Lung (tissue), 11 donors: ENCODE measurements at regions not wholly inside any gene's neighbourhood (a gene's known extent, or its start where the extent isn't known, plus 50 kb on each side); places are given as distances from the start of the nearest gene placed in this dataset.
A peak's percentile ranks its signal among the peaks of the same experiment; 100 is the strongest.

Experiments used
- ATAC-seq: fragments of 200-7000 bp; cut with Tn5 transposase; one replicate; pipeline ENCODE4 v1.9.1; 2020; ENCODE audit warnings: moderate number of reproducible peaks; ENCODE audit not compliant: insufficient read depth, low FRiP score
- DNase-seq, 3 donors: peaks; one replicate each; pipeline ENCODE4 v3.0.0-alpha.2; 2013 to 2017
- H3K27ac ChIP-seq, 2 donors: one replicate each; pipeline ENCODE4 v1.5.1; 2013; ENCODE audit warnings: mild to moderate bottlenecking in 2 of 2, moderate library complexity in 2 of 2, control low read depth in 1 of 2, inconsistent platforms in 1 of 2, low read depth in 1 of 2, low read length in 1 of 2
- H3K27me3 ChIP-seq, 3 donors: one replicate each; pipeline ENCODE4 v1.5.1; 2013; ENCODE audit warnings: low read length in 2 of 3; ENCODE audit not compliant: control insufficient read depth in 3 of 3, insufficient read depth in 3 of 3
- H3K36me3 ChIP-seq, 4 donors: one replicate each; pipeline ENCODE4 v1.5.1; 2013; ENCODE audit warnings: low read length in 4 of 4, mild to moderate bottlenecking in 1 of 4, moderate library complexity in 1 of 4; ENCODE audit not compliant: control insufficient read depth in 4 of 4, insufficient read depth in 4 of 4
- H3K4me1 ChIP-seq, 5 donors: one replicate each; pipeline ENCODE4 v1.5.1; 2013; ENCODE audit warnings: low read length in 5 of 5, mild to moderate bottlenecking in 2 of 5, moderate library complexity in 1 of 5; ENCODE audit not compliant: control insufficient read depth in 5 of 5, insufficient read depth in 5 of 5
- H3K4me3 ChIP-seq: one replicate; pipeline ENCODE4 v1.5.1; 2013; ENCODE audit warnings: mild to moderate bottlenecking, control low read depth, moderate library complexity
- H3K9ac ChIP-seq, 2 donors: one replicate each; pipeline ENCODE4 v1.5.1; 2013; ENCODE audit warnings: low read length in 2 of 2, control low read depth in 1 of 2; ENCODE audit not compliant: insufficient read depth in 1 of 2
- H3K9me3 ChIP-seq, 4 donors: one replicate each; pipeline ENCODE4 v1.5.1; 2013; ENCODE audit warnings: low read length in 3 of 4, mild to moderate bottlenecking in 1 of 4, moderate library complexity in 1 of 4; ENCODE audit not compliant: control insufficient read depth in 4 of 4, insufficient read depth in 3 of 4
- WGBS, 2 donors: extraction: QIAGEN DNeasy Blood & Tissue Kit; methylation state at CpG; one replicate each; pipeline ENCODE4 v1.1.7; 2013; 5-methylcytosine and 5-hydroxymethylcytosine counted together
- TF ChIP-seq, protein P1 (sequence below): IDR thresholded peaks from 2 replicates; pipeline ENCODE4 v1.5.1; 2012; ENCODE audit warnings: mild to moderate bottlenecking; ENCODE audit errors: control extremely low read depth, extremely low read depth
- donor health status: control.
- donor health status: control.
- donor health status: Bipolar disorder and iron deficiency.
- donor health status: healthy.
- donor health status: DM: yes; HTN: yes; CAD: no.

DNA sequence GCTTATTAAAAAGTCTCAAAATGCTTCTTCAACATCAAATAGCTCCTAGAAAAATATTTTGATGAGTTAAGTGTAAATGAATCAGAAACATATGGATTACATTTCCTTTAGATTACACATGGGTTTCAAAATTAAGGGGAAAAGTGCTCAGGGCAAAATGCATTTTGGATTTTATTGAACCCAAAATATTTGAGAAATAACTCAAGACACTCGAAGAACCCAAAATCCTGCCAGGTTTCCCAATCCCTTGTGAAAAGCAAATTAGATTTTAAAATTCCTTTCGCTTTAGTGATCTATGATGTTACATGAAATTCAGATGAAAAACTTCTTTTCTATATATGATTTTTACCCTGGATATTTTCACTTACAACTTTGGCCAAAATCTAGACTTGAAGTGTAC, 847.4 kb upstream of the SOX9 start:
- Histone ChIP-seq H3K36me3 (no peaks in the 10 kb centered on the region), H3K4me3 (no peak overlapping the region), H3K9ac (no peak overlapping the region), H3K27me3 (no peaks in the 10 kb centered on the region), H3K9me3 (peaks cover 0 to 6% (median 3%) of the 10 kb centered on the region in 4 donors), H3K27ac (no peak overlapping the region), H3K4me1 (peaks cover 0 to 3% (median 0%) of the 10 kb centered on the region in 5 donors)
- WGBS, 2 donors: 87 to 89% methylated on average over 2 of the region's 2 CpGs
- ATAC-seq: no peak
- TF ChIP-seq, protein P1, sequence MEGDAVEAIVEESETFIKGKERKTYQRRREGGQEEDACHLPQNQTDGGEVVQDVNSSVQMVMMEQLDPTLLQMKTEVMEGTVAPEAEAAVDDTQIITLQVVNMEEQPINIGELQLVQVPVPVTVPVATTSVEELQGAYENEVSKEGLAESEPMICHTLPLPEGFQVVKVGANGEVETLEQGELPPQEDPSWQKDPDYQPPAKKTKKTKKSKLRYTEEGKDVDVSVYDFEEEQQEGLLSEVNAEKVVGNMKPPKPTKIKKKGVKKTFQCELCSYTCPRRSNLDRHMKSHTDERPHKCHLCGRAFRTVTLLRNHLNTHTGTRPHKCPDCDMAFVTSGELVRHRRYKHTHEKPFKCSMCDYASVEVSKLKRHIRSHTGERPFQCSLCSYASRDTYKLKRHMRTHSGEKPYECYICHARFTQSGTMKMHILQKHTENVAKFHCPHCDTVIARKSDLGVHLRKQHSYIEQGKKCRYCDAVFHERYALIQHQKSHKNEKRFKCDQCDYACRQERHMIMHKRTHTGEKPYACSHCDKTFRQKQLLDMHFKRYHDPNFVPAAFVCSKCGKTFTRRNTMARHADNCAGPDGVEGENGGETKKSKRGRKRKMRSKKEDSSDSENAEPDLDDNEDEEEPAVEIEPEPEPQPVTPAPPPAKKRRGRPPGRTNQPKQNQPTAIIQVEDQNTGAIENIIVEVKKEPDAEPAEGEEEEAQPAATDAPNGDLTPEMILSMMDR: no peak
- no peak for DNase-seq

DNA sequence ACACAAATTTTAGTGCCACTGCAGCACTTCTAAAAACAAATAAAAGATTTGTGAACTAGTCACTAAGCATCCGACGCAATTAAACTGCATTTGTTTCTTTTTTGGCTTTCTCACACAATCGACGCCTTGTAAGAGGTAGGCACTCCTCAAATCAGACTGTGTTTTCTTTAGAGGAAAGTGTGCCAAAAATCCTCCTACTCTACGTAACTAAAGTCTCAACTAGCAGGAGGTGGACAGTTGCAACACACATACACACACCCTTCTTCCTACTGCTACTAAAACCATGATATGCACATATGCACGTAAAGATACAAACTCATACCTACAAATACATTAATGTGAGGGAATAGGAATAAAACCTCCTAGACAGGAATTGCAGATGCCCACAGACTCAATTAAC, 844.7 kb upstream of the SOX9 start:
- ATAC-seq: no peak
- H3K9ac ChIP-seq: no peak overlapping the region
- DNase-seq: peak in 1 of 3 donors; percentile 49

DNA sequence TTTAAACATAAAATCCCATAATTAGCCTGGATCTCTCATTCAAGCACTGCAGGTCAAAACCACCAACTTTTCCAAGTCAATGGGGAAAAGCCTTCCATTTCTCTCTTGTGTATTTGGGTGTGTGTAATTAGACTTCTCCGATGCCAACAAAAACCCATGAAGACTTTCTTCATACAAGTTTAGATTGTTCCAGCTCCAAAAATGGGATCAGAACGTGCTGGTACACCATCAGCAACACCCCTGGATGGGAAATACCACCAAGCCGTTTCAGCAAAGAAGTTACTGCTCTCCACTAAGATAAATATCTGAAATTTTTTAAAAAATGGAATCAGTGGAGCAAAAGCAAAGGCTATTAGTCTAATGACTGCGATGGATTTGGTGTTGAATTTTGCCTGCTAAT, 837.3 kb upstream of the SOX9 start:
- Histone ChIP-seq H3K9me3 (no peaks in the 10 kb centered on the region), H3K9ac (no peak overlapping the region), H3K27ac (no peak overlapping the region), H3K36me3 (no peaks in the 10 kb centered on the region), H3K4me1 (peaks cover 0 to 7% (median 0%) of the 10 kb centered on the region in 5 donors), H3K4me3 (no peak overlapping the region), H3K27me3 (no peaks in the 10 kb centered on the region)
- no peak for DNase-seq
- 78 to 80% methylated on average over 4 of the region's 4 CpGs for WGBS, 2 donors
- TF ChIP-seq, protein P1: no peak
- ATAC-seq: no peak

More for the DNA sequence above, 844.7 kb upstream of the SOX9 start:
- no peaks in the 10 kb centered on the region for H3K27me3 ChIP-seq
- peaks cover 0 to 3% (median 0%) of the 10 kb centered on the region in 5 donors for H3K4me1 ChIP-seq
- TF ChIP-seq, protein P1: no peak
- H3K27ac ChIP-seq: no peak overlapping the region
- 65 to 77% methylated on average over 6 of the region's 6 CpGs for WGBS, 2 donors
- H3K4me3 ChIP-seq: no peak overlapping the region
- H3K36me3 ChIP-seq: no peaks in the 10 kb centered on the region
- H3K9me3 ChIP-seq: no peaks in the 10 kb centered on the region
